ENCODE measurements at regions not wholly inside any gene's neighbourhood (a gene's known extent, or its start where the extent isn't known, plus 50 kb on each side); places are given as distances from the start of the nearest gene placed in this dataset.

- no peaks in the 10 kb centered on the region for H3K9me3 ChIP-seq (ENCODE audit: low read length)
- DNase-seq (ENCODE audit: low spot score) = no peak
- no peaks in the 10 kb centered on the region for H3K79me2 ChIP-seq (ENCODE audit: insufficient read depth, low read depth, low read length)
- no peaks in the 10 kb centered on the region for H3K36me3 ChIP-seq (ENCODE audit: insufficient read depth, low read length)
- H3K4me3 ChIP-seq (ENCODE audit: low read depth, low read length, poor library complexity, severe bottlenecking) = no peak overlapping the region
- no peak overlapping the region for H2AFZ ChIP-seq (ENCODE audit: low read length)
- CTCF ChIA-PET (ENCODE audit: unreplicated experiment) = no interaction called here
- H3K4me1 ChIP-seq (ENCODE audit: insufficient read depth, low read length, poor library complexity, severe bottlenecking) = peaks cover 13% of the 10 kb centered on the region
- H3K9me2 ChIP-seq (ENCODE audit: insufficient read depth, low read length) = no peaks in the 10 kb centered on the region
- no peak for TF ChIP-seq EZH2phosphoT487 (IDR thresholded peaks at IDR 0.05; ENCODE audit: borderline replicate concordance, low read depth, low read length)
- TF ChIP-seq, protein P1, sequence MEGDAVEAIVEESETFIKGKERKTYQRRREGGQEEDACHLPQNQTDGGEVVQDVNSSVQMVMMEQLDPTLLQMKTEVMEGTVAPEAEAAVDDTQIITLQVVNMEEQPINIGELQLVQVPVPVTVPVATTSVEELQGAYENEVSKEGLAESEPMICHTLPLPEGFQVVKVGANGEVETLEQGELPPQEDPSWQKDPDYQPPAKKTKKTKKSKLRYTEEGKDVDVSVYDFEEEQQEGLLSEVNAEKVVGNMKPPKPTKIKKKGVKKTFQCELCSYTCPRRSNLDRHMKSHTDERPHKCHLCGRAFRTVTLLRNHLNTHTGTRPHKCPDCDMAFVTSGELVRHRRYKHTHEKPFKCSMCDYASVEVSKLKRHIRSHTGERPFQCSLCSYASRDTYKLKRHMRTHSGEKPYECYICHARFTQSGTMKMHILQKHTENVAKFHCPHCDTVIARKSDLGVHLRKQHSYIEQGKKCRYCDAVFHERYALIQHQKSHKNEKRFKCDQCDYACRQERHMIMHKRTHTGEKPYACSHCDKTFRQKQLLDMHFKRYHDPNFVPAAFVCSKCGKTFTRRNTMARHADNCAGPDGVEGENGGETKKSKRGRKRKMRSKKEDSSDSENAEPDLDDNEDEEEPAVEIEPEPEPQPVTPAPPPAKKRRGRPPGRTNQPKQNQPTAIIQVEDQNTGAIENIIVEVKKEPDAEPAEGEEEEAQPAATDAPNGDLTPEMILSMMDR (conservative IDR thresholded peaks at IDR 0.05; ENCODE audit: low read length) = no peak
- no peaks in the 10 kb centered on the region for H4K20me1 ChIP-seq (ENCODE audit: insufficient read depth, low read length)
- POLR2A ChIA-PET = interaction anchor here (0.7 to 1.6 kb wide), 4 partner anchors 9 to 1611 kb away, joined by 3 to 5 read pairs (median 3); no protein-coding TSS in a partner anchor
- no TSS peak for BruUV-seq (replicated peaks)
- no peak overlapping the region for H3K4me2 ChIP-seq (ENCODE audit: low read length)
- intact Hi-C loops (cut with micrococcal nuclease; ENCODE audit: unreplicated experiment) = no loop called here
- H3K27ac ChIP-seq (ENCODE audit: low read depth, low read length, poor library complexity, severe bottlenecking) = no peak overlapping the region
Observed at GRCh38 chr5:88951457-88951856, 68.5 kb upstream of the MEF2C start.

DNA sequence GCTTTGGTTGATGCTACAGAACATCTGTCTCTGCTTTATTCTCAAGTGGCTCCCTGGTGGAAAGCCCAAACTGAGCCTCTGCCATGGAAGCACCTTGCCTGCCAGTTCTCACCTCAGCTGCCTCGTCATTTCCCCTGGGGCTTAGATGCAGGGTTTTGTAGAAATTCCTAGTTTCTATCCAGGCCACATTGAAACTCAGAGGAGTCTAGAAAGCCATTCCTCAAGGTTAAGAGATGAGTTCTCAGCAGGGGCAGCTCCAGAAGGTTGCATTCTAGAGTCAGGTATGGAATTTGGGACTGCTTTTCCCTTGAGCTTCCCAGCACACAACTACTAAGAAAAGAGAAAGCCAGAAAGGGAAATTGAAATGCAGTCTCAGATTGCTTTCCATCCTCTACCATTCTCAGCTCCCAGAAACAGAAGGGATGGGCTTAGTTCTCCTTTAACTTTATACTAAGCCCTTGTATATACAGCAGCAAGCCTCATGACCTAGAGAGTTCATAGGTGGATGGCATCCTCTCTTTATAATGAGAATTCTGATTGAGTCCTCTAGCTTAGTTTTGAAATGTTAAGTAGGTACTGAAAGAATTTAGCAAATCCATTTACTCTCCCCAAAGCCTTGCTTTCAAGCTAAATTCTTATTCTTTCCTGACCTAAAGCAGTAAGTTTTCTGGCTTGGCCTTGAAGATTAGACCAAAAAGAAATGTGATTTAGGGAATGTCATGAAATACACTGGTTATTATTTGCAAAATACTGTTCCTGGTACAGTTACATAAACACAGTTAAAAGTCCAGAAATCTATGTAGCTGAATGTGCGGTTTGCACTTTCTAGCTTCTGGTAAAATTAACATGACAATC is 66.0 kb upstream of the MEF2C start:
- POLR2A ChIA-PET = interaction anchor here (0.6 to 1.2 kb wide), 6 partner anchors 9 to 1315 kb away, joined by 3 to 5 read pairs (median 4); no protein-coding TSS in a partner anchor
- BruUV-seq (replicated peaks) = no TSS peak
- Histone ChIP-seq H3K4me3 (ENCODE audit: low read depth, low read length, poor library complexity, severe bottlenecking) (no peak overlapping the region), H3K36me3 (ENCODE audit: insufficient read depth, low read length) (no peaks in the 10 kb centered on the region), H4K20me1 (ENCODE audit: insufficient read depth, low read length) (no peaks in the 10 kb centered on the region), H3K27ac (ENCODE audit: low read depth, low read length, poor library complexity, severe bottlenecking) (no peak overlapping the region), H2AFZ (ENCODE audit: low read length) (no peak overlapping the region), H3K9me3 (ENCODE audit: low read length) (no peaks in the 10 kb centered on the region), H3K79me2 (ENCODE audit: insufficient read depth, low read depth, low read length) (no peaks in the 10 kb centered on the region), H3K9me2 (ENCODE audit: insufficient read depth, low read length) (no peaks in the 10 kb centered on the region), H3K4me1 (ENCODE audit: insufficient read depth, low read length, poor library complexity, severe bottlenecking) (peaks cover 13% of the 10 kb centered on the region), H3K4me2 (ENCODE audit: low read length) (no peak overlapping the region)
- no peak for TF ChIP-seq EZH2phosphoT487 (IDR thresholded peaks at IDR 0.05; ENCODE audit: borderline replicate concordance, low read depth, low read length)
- TF ChIP-seq, protein P1 (conservative IDR thresholded peaks at IDR 0.05; ENCODE audit: low read length) = no peak
- CTCF ChIA-PET (ENCODE audit: unreplicated experiment) = no interaction called here
- DNase-seq (ENCODE audit: low spot score) = no peak
- intact Hi-C loops (cut with micrococcal nuclease; ENCODE audit: unreplicated experiment) = no loop called here

All from OCI-LY7 (cell line).